H9 (cell line): ENCODE measurements at regions not wholly inside any gene's neighbourhood (a gene's known extent, or its start where the extent isn't known, plus 50 kb on each side); places are given as distances from the start of the nearest gene placed in this dataset.
A peak's percentile ranks its signal among the peaks of the same experiment; 100 is the strongest.

ENCODE experiments used
- DNase-seq: peaks from one replicate; pipeline ENCODE4 v3.0.0-alpha.2; 2017
- H2AFZ ChIP-seq: one replicate; pipeline ENCODE4 v1.6.1; 2013; ENCODE audit warnings: mild to moderate bottlenecking, low read length, control low read depth, moderate library complexity
- H2AK5ac ChIP-seq: 2 replicates; pipeline ENCODE4 v1.6.1; 2013; ENCODE audit warnings: low read length, control low read depth, mixed read lengths; ENCODE audit not compliant: insufficient read length
- H2BK120ac ChIP-seq: one replicate; pipeline ENCODE4 v1.6.1; 2013; ENCODE audit warnings: low read depth, mild to moderate bottlenecking, low read length, control low read depth, inconsistent platforms; ENCODE audit not compliant: poor library complexity, severe bottlenecking
- H2BK12ac ChIP-seq: 2 replicates; pipeline ENCODE4 v1.6.1; 2013; ENCODE audit warnings: low read length, control low read depth, mixed read lengths, low read depth; ENCODE audit not compliant: insufficient read length
- H2BK15ac ChIP-seq: 2 replicates; pipeline ENCODE4 v1.6.1; 2013; ENCODE audit warnings: low read depth, low read length, control low read depth
- H2BK20ac ChIP-seq: one replicate; pipeline ENCODE4 v1.6.1; 2013; ENCODE audit warnings: low read depth, mild to moderate bottlenecking, low read length, control low read depth, inconsistent platforms; ENCODE audit not compliant: poor library complexity, severe bottlenecking
- H2BK5ac ChIP-seq: 2 replicates; pipeline ENCODE4 v1.6.1; 2013; ENCODE audit warnings: low read length, control low read depth, mixed read lengths; ENCODE audit not compliant: insufficient read length
- H3K14ac ChIP-seq: 2 replicates; pipeline ENCODE4 v1.6.1; 2013; ENCODE audit warnings: low read length, control low read depth; ENCODE audit not compliant: insufficient read depth
- H3K18ac ChIP-seq: 2 replicates; pipeline ENCODE4 v1.6.1; 2013; ENCODE audit warnings: low read depth, mild to moderate bottlenecking, mixed read lengths, low read length, control low read depth; ENCODE audit not compliant: insufficient read length
- H3K23ac ChIP-seq: 2 replicates; pipeline ENCODE4 v1.6.1; 2013; ENCODE audit warnings: low read length, control low read depth, mixed read lengths, low read depth; ENCODE audit not compliant: insufficient read length
- H3K23me2 ChIP-seq: 2 replicates; pipeline ENCODE4 v1.6.1; 2013; ENCODE audit warnings: low read depth, mild to moderate bottlenecking, mixed read lengths, low read length, control low read depth; ENCODE audit not compliant: insufficient read length, poor library complexity, severe bottlenecking
- H3K27ac ChIP-seq: 2 replicates; pipeline ENCODE4 v1.5.1; 2013; ENCODE audit warnings: low read length, control low read depth, mixed read lengths, low read depth; ENCODE audit not compliant: insufficient read length
- H3K27me3 ChIP-seq: 2 replicates; pipeline ENCODE4 v1.6.1; 2013; ENCODE audit warnings: low read length, control low read depth, inconsistent platforms; ENCODE audit not compliant: insufficient read depth
- H3K4ac ChIP-seq: 2 replicates; pipeline ENCODE4 v1.6.1; 2013; ENCODE audit warnings: low read depth, mild to moderate bottlenecking, control low read depth, inconsistent platforms, low read length, moderate library complexity
- H3K4me1 ChIP-seq: 2 replicates; pipeline ENCODE4 v1.6.1; 2013; ENCODE audit warnings: low read length, control low read depth, inconsistent platforms; ENCODE audit not compliant: insufficient read depth
- H3K4me2 ChIP-seq: 2 replicates; pipeline ENCODE4 v1.6.1; 2013; ENCODE audit warnings: low read length, control low read depth, mixed read lengths; ENCODE audit not compliant: insufficient read length, insufficient read depth
- H3K56ac ChIP-seq: 2 replicates; pipeline ENCODE4 v1.6.1; 2013; ENCODE audit warnings: low read depth, mild to moderate bottlenecking, mixed read lengths, low read length, control low read depth; ENCODE audit not compliant: insufficient read length
- H3K79me1 ChIP-seq: 2 replicates; pipeline ENCODE4 v1.6.1; 2013; ENCODE audit warnings: low read depth, mild to moderate bottlenecking, moderate library complexity, low read length, control low read depth, inconsistent platforms; ENCODE audit not compliant: insufficient read depth, poor library complexity, severe bottlenecking
- H3K79me2 ChIP-seq: 2 replicates; pipeline ENCODE4 v1.6.1; 2013; ENCODE audit warnings: low read length, control low read depth, inconsistent platforms; ENCODE audit not compliant: insufficient read depth
- H3K9ac ChIP-seq: 2 replicates; pipeline ENCODE4 v1.6.1; 2013; ENCODE audit warnings: low read length, control low read depth, mixed read lengths; ENCODE audit not compliant: insufficient read length; ENCODE audit errors: extremely low read depth
- H3K9me3 ChIP-seq: one replicate; pipeline ENCODE4 v1.6.1; 2013; ENCODE audit warnings: low read depth, low read length, inconsistent platforms; ENCODE audit not compliant: control insufficient read depth
- H3T11ph ChIP-seq: one replicate; pipeline ENCODE4 v1.6.1; 2013; ENCODE audit warnings: mild to moderate bottlenecking, low read length, control low read depth, inconsistent platforms
- H4K20me1 ChIP-seq: one replicate; pipeline ENCODE4 v1.6.1; 2013; ENCODE audit not compliant: control insufficient read depth, insufficient read length, insufficient read depth
- H4K5ac ChIP-seq: 2 replicates; pipeline ENCODE4 v1.6.1; 2013; ENCODE audit warnings: low read depth, mild to moderate bottlenecking, mixed read lengths, low read length, control low read depth; ENCODE audit not compliant: insufficient read length
- H4K8ac ChIP-seq: replicated peaks from 2 replicates; pipeline ENCODE4 v1.6.1; 2013; ENCODE audit warnings: low read length, control low read depth, mixed read lengths, low read depth; ENCODE audit not compliant: insufficient read length
- H4K91ac ChIP-seq: 2 replicates; pipeline ENCODE4 v1.6.1; 2013; ENCODE audit warnings: low read depth, mild to moderate bottlenecking, moderate library complexity, mixed read lengths, low read length, control low read depth; ENCODE audit not compliant: insufficient read length
- H3K27ac Mint-ChIP-seq, 3 experiments: 2 replicates in 2 of 3; 3 replicates in 1 of 3; pipeline ENCODE4 v1.8.0; 2020 to 2021; ENCODE audit warnings: mixed read lengths in 3 of 3, mild to moderate bottlenecking in 1 of 3, moderate library complexity in 1 of 3
- H3K27me3 Mint-ChIP-seq: 2 replicates; pipeline ENCODE4 v1.8.0; 2021; ENCODE audit warnings: low read depth, mild to moderate bottlenecking, moderate library complexity, mixed read lengths
- H3K36me3 Mint-ChIP-seq, 3 experiments: 2 replicates in 2 of 3; 3 replicates in 1 of 3; pipeline ENCODE4 v1.8.0; 2020 to 2021; ENCODE audit warnings: low read depth in 3 of 3, mixed read lengths in 3 of 3; ENCODE audit not compliant: insufficient read depth in 1 of 3
- H3K4me1 Mint-ChIP-seq, 2 experiments: 2 replicates each; pipeline ENCODE4 v1.8.0; 2020; ENCODE audit warnings: mixed read lengths in 2 of 2
- H3K4me3 Mint-ChIP-seq, 2 experiments: 2 replicates in 1 of 2; 3 replicates in 1 of 2; pipeline ENCODE4 v1.8.0; 2020 to 2021; ENCODE audit warnings: mild to moderate bottlenecking in 2 of 2, mixed read lengths in 2 of 2, moderate library complexity in 1 of 2
- H3K9me3 Mint-ChIP-seq, 2 experiments: 2 replicates in 1 of 2; 3 replicates in 1 of 2; pipeline ENCODE4 v1.8.0; 2020; ENCODE audit warnings: mild to moderate bottlenecking in 2 of 2, mixed read lengths in 2 of 2, moderate library complexity in 1 of 2
- CTCF ChIP-seq: fragments of 200-600 bp; sonication (generic); conservative IDR thresholded peaks from 3 replicates; pipeline ENCODE4 v1.8.0; 2021; ENCODE audit warnings: antibody characterized with exemption, mild to moderate bottlenecking
- WGBS: extraction: QIAGEN DNeasy Blood & Tissue Kit; methylation state at CpG from one replicate; pipeline ENCODE4 v1.1.7; 2013; ENCODE audit warnings: missing lambda C conversion rate, low lambda C conversion rate, mixed read lengths; ENCODE audit not compliant: insufficient read length; ENCODE audit errors: extremely low coverage; 5-methylcytosine and 5-hydroxymethylcytosine counted together

- no peak overlapping the region for H3K23ac ChIP-seq
- no CpG with 5 or more reads among the region's 11 CpGs for WGBS
- H2BK12ac ChIP-seq, result no peak overlapping the region
- H3K4me3 Mint-ChIP-seq, result peak overlapping the region in 1 of 2 experiments; percentile 4; a peak in 1 of 5 replicates
- H3K56ac ChIP-seq, result no peak overlapping the region
- H3K36me3 Mint-ChIP-seq, result no peaks in the 10 kb centered on the region
- peaks cover 5% of the 10 kb centered on the region for H3K27me3 Mint-ChIP-seq
- no peak overlapping the region for H4K5ac ChIP-seq
- no peak overlapping the region for H3K18ac ChIP-seq
- no peak overlapping the region for H3T11ph ChIP-seq
- no peak overlapping the region for H2BK5ac ChIP-seq
- H3K27ac ChIP-seq, result no peak overlapping the region
- H3K4ac ChIP-seq, result no peak overlapping the region
- no peaks in the 10 kb centered on the region for H3K79me1 ChIP-seq
- no peak overlapping the region for H3K27ac Mint-ChIP-seq
- no peak overlapping the region for H3K14ac ChIP-seq
- no peaks in the 10 kb centered on the region for H3K9me3 Mint-ChIP-seq
- no peak overlapping the region for H4K8ac ChIP-seq
- H3K9me3 ChIP-seq, result no peaks in the 10 kb centered on the region
- H3K4me1 Mint-ChIP-seq, result peaks cover 59 to 71% of the 10 kb centered on the region in 2 experiments
- H3K23me2 ChIP-seq, result no peaks in the 10 kb centered on the region
- no peak overlapping the region for H2AK5ac ChIP-seq
- no peak overlapping the region for H3K9ac ChIP-seq
- H2BK15ac ChIP-seq, result no peak overlapping the region
- peaks cover 7% of the 10 kb centered on the region for H3K4me1 ChIP-seq
- no peak for DNase-seq
- no peaks in the 10 kb centered on the region for H3K79me2 ChIP-seq
- no peaks in the 10 kb centered on the region for H4K20me1 ChIP-seq
- no peak for TF ChIP-seq CTCF
- no peak overlapping the region for H2BK20ac ChIP-seq
- H2AFZ ChIP-seq, result no peak overlapping the region
- no peaks in the 10 kb centered on the region for H3K27me3 ChIP-seq
- H4K91ac ChIP-seq, result no peak overlapping the region
- no peak overlapping the region for H2BK120ac ChIP-seq
- H3K4me2 ChIP-seq, result no peak overlapping the region
These were observed 235.3 kb downstream of the ZNF516 start for GRCh38 chr18:76259711-76260110.
